Muscle of back (tissue), 3 donors: ENCODE measurements at regions not wholly inside any gene's neighbourhood (a gene's known extent, or its start where the extent isn't known, plus 50 kb on each side); places are given as distances from the start of the nearest gene placed in this dataset.
"Not testable (repeated sequence)": the region's sequence is repeated elsewhere in the genome, so short reads cannot be mapped to it uniquely, and the experiment has no call there.

Experiments used
- DNase-seq, 3 donors: peaks; one replicate each; pipeline versions ENCODE4 v3.0.0 to v3.0.0-alpha.2; 2013

DNA sequence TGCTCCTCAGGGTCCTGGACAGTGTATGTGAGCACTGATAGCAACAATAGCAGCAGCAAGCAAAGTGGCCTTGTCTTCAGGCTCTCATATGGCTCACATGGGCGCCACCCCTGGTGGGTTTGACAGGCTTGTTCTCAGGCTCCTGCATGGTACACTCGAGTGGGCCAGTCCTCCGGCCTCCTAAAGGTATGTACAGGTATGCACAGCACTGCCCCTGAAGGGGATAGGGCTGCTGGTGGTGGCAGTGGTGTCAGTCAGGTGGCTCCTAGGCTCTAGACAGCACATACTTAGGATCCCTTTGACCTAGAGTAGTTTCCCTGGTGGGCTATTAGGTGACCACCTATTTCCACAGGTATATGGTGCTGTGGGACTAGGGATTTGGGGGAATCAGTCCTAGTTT, 79.8 kb downstream of the LGALS9B start:
- DNase-seq, result not testable (repeated sequence)

DNA sequence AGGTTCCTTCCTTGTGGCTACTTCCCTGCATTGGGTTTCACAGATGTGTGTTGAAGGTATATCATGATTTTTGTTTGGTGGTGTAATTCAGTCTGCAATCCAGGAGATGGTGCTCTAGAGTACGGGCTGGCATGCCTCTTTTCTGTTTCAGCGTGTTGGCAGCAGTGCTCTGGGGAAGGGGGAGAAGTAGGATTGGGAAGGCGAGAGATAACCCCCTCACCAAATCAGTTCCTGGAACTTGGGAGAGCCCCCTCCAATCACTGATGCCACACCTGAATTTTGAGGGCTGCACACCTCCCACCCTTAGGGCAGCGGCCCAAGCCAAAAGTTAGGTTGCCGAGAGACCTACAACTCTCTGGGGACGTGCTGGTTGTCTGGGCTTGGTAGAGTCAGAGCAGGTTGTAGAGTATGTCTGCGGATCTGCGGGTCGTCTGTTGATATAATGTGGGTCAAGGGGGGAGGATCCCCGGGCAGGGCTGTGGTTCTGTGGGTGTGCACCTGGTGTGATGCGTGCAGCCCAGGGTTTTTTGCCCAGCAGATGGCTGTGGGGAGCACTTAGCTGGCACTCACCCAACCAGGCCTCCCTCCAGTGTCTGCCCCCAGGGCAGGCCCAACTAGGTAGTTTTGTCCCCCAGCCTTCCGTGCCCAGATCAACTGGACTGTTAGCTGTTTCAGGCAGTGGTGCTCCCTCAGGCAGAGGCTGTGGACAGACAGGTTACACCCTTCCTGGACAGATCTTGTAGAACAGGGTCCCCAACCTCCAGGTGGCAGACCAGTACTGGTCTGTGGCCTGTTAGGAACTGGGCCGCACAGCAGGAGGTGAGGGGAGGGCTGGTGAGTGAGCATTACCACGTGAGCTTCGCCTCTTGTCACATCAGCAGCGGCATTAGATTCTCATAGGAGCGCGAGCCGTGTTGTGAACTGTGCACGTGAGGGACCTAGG, 85.7 kb downstream of the LGALS9B start:
- peak in 2 of 3 donors; percentile 5 to 26 for DNase-seq

DNA sequence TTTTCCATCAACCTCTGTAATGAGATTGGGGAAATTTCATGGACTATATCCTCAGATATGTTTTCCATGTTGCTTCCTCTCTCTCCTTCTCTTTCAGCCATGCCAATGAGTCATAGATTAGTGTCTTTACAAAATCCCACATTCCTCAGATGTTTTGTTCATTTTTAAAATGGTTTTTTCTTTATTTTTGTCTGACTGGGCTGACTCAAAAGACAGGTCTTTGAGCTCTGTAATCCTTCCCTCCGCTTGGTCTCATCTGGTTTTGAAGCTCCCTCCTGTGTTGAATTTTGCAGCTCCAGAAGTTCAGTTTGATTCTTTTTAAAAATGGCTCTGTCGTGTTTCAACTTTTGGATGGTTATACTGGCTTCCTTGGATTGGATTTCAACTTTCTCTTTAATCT, 86.7 kb downstream of the LGALS9B start:
- not testable (repeated sequence) for DNase-seq

DNA sequence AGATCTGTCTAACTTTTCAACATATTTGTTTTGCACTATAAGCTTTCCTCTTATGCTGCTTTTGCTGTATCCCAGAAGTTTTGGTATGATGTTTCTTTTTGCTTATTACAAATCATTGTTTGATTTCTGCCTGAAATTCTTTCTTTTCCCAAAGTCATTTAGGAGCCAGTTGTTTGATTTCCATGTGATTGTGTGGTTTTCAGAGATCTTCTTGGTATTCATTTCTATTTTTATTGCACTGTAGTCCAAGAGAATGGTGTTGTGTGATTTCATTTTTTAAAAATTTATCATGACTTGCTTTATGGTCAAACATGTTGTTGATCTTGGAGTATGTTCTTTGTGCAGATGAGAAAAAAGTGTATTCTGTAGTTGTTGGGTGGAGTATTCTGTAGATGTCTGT, 88.1 kb downstream of the LGALS9B start:
- not testable (repeated sequence) for DNase-seq

DNA sequence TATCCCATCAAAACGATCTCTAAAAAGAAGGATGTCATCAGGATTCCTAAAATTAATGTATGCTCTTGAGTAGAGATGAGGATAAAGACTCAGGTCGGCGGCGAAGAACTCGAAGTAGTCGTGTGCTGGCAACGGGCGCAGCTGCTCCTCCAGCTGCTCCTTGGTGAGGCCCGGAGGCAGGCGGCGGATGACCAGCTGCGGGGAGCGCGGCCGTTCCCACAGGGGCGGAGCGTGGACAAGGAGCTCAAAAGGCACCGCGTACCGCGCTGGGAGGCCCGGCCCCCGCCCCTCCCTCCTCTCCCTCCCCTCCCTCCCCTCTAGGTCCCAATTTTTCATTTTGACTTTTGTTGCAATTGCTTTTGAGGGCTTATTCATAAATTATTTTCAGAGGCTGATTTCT, 90.7 kb downstream of the LGALS9B start:
- DNase-seq, result peak in 2 of 3 donors; percentile 7 to 20

DNA sequence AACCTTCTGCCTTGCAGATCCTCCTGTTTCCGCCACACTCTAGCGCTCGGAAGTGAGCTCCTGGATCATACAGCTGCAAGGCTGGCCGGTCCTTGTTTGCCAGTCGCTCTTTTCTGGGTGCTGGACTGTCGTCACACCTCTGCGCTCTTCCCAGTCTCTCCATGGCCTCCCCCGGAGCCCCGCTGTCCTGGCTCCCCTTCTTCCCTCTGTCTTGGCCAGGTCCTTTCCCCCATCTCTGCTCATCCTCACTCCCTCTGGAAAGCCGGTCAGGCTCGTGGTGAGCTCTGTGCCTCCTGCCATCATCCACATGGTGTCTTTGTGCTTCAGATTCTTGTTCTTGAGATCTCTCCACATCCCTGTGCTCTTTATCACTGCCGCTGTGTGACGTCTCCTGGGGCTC, 91.6 kb downstream of the LGALS9B start:
- DNase-seq, result not testable (repeated sequence)
